ENCODE measurements at regions not wholly inside any gene's neighbourhood (a gene's known extent, or its start where the extent isn't known, plus 50 kb on each side); places are given as distances from the start of the nearest gene placed in this dataset.

DNA sequence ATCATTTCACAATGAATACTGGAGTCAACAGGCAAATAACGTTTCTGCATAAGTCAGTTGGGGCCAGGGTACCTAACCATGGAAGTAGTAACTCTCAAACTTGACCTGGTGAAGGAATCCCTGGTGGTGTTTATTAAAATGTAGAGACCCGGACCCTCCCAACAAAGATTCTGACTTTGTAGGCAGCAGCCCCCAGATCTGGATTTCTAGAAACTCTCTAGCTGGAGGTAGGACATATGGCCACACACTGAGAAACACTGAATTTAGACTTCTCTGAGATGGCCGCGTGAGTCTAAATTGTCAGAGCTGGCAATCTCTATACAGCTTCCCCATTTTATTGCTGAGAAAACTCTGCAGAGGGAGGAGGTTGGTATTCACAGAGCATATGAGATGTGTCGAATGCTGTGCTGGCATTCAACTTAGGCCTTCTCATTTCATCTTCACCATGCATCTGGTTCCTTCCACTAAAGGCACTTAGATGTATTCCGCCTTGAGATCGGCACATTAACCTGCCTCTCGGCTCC lies 278.1 kb downstream of the CYRIA start:
- Histone ChIP-seq H3K4me1 (ENCODE audit: control insufficient read depth, insufficient read depth, low read length) (no peaks in the 10 kb centered on the region), H3K9me1 (ENCODE audit: insufficient read depth, low read length) (no peaks in the 10 kb centered on the region), H3K9ac (ENCODE audit: low read depth, low read length) (no peak overlapping the region), H3K27me3 (ENCODE audit: control insufficient read depth, insufficient read depth, low read length) (no peaks in the 10 kb centered on the region), H3K9me3 (ENCODE audit: control insufficient read depth, insufficient read depth, low read length) (peaks cover 18% of the 10 kb centered on the region), H3K4ac (ENCODE audit: low read depth, low read length) (no peak overlapping the region), H3K36me3 (ENCODE audit: control insufficient read depth, insufficient read depth, low read length) (no peaks in the 10 kb centered on the region), H2BK5ac (ENCODE audit: low read depth, low read length, poor library complexity, severe bottlenecking) (no peak overlapping the region), H3K23ac (ENCODE audit: low read depth, low read length) (no peak overlapping the region), H3K27ac (ENCODE audit: insufficient read depth, low read length) (no peak overlapping the region), H3K79me1 (ENCODE audit: low read depth in 1 of 2, low read length in 2 of 2) (no peaks in the 10 kb centered on the region), H3K14ac (replicated peaks; ENCODE audit: low read depth, low read length) (no peak overlapping the region), H2BK20ac (ENCODE audit: low read depth, low read length) (no peak overlapping the region), H2BK15ac (ENCODE audit: low read depth, low read length) (no peak overlapping the region), H4K20me1 (ENCODE audit: insufficient read depth, low read length) (no peaks in the 10 kb centered on the region), H3K4me2 (ENCODE audit: low read depth, low read length) (no peak overlapping the region), H3K56ac (ENCODE audit: extremely low read depth, insufficient read depth, low read length) (no peak overlapping the region), H2BK120ac (ENCODE audit: low read depth, low read length) (no peak overlapping the region), H4K91ac (ENCODE audit: insufficient read depth, low read depth, low read length) (no peak overlapping the region), H4K5ac (ENCODE audit: low read depth, low read length) (no peak overlapping the region), H2AFZ (replicated peaks; ENCODE audit: low read length, poor library complexity) (no peak overlapping the region), H2AK9ac (replicated peaks; ENCODE audit: low read depth, low read length, poor library complexity) (no peak overlapping the region), H3K18ac (ENCODE audit: low read depth, low read length) (no peak overlapping the region), H4K8ac (ENCODE audit: low read depth in 2 of 2, low read length in 2 of 2) (no peak overlapping the region), H3K4me3 (ENCODE audit: insufficient read depth, low read depth, low read length) (no peak overlapping the region), H2AK5ac (ENCODE audit: low read depth, low read length) (no peak overlapping the region)
- WGBS, 2 experiments (ENCODE audit: extremely low coverage in 2 of 2, insufficient read length in 1 of 2) = no CpG with 5 or more reads among the region's 8 CpGs
- intact Hi-C loops (cut with micrococcal nuclease) = no loop called here
- dilution Hi-C loops (cut with HindIII; ENCODE audit: low sequenced_read_pairs, unreplicated experiment) = no loop called here
- in situ Hi-C loops (cut with MboI; ENCODE audit: low sequenced_read_pairs) = no loop called here
- BruUV-seq (replicated peaks) = no TSS peak
- DNase-seq (no peak), ATAC-seq (ENCODE audit: low read depth) (no peak)
- POLR2A ChIA-PET (ENCODE audit: unreplicated experiment) = no interaction called here
- TF ChIP-seq RAD21 (IDR thresholded peaks at IDR 0.05; ENCODE audit: low read length) (no peak), CEBPB (IDR thresholded peaks at IDR 0.05; ENCODE audit: low read depth, low read length) (no peak)
- CTCF ChIA-PET = no interaction called here

Data from IMR-90 (cell line).